Esophagus squamous epithelium (tissue), 4 donors: ENCODE measurements at regions not wholly inside any gene's neighbourhood (a gene's known extent, or its start where the extent isn't known, plus 50 kb on each side); places are given as distances from the start of the nearest gene placed in this dataset.

Experiments
- POLR2A ChIP-seq, 4 donors: fragments of 450-650 bp; IDR thresholded peaks; one replicate each; pipeline ENCODE4 v1.6.1; 2017; ENCODE audit warnings: antibody characterized with exemption in 4 of 4, mild to moderate bottlenecking in 4 of 4, moderate library complexity in 3 of 4
- TF ChIP-seq, protein P1 (sequence below), 6 experiments: fragments of 450-650 bp in 4 of 6; fragments of 200-600 bp in 2 of 6; sonication (generic) in 2 of 6; IDR thresholded peaks; one replicate each; pipeline ENCODE4 v1.5.1; 2016 to 2019; ENCODE audit warnings: antibody characterized with exemption in 6 of 6, mild to moderate bottlenecking in 4 of 6, moderate library complexity in 4 of 6

GRCh38 chr6:71103641-71104040 is 146.8 kb upstream of the B3GAT2 start:
- TF ChIP-seq POLR2A (IDR thresholded peaks at IDR 0.05): no peak
- TF ChIP-seq, protein P1, sequence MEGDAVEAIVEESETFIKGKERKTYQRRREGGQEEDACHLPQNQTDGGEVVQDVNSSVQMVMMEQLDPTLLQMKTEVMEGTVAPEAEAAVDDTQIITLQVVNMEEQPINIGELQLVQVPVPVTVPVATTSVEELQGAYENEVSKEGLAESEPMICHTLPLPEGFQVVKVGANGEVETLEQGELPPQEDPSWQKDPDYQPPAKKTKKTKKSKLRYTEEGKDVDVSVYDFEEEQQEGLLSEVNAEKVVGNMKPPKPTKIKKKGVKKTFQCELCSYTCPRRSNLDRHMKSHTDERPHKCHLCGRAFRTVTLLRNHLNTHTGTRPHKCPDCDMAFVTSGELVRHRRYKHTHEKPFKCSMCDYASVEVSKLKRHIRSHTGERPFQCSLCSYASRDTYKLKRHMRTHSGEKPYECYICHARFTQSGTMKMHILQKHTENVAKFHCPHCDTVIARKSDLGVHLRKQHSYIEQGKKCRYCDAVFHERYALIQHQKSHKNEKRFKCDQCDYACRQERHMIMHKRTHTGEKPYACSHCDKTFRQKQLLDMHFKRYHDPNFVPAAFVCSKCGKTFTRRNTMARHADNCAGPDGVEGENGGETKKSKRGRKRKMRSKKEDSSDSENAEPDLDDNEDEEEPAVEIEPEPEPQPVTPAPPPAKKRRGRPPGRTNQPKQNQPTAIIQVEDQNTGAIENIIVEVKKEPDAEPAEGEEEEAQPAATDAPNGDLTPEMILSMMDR (IDR thresholded peaks at IDR 0.05): no peak
